HG02981 (cell line): ENCODE measurements at regions not wholly inside any gene's neighbourhood (a gene's known extent, or its start where the extent isn't known, plus 50 kb on each side); places are given as distances from the start of the nearest gene placed in this dataset.

Experiments used
- ATAC-seq: cut with Tn5 transposase; IDR thresholded peaks from one replicate; pipeline ENCODE4 v1.9.1; 2021; ENCODE audit warnings: mild to moderate bottlenecking, moderate library complexity; ENCODE audit not compliant: unreplicated experiment

- ATAC-seq, result no peak
Measured at GRCh38 chr21:41112740-41113692, 54.9 kb upstream of the BACE2 start.

GRCh38 chr21:41115851-41116250 is 52.1 kb upstream of the BACE2 start:
- no peak for ATAC-seq
